ENCODE measurements at regions not wholly inside any gene's neighbourhood (a gene's known extent, or its start where the extent isn't known, plus 50 kb on each side); places are given as distances from the start of the nearest gene placed in this dataset.

DNA sequence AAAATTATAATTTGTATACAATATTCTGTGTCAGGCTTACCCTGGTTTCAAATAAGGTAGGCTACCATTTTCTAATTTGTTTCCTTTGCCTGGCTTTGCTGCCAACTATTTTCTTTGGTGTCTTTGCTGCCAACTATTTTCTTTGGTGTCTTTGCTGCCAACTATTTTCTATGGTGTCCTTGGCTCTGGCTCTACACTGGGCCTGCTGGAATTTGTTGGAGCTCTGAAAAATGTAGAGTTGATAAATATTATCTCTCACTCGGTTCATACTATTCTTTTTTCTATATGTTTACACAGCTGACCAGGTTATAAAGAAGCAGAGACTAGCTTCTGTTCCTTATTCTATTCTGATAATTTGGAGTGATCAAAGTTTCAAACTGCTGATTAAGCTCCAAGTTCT is 768.0 kb upstream of the PHF14 start:
- no peaks in the 10 kb centered on the region for H3K4me1 ChIP-seq (ENCODE audit: control insufficient read depth, insufficient read depth, low read length)
- H3K36me3 ChIP-seq (ENCODE audit: control insufficient read depth in 2 of 2, insufficient read depth in 1 of 2, low read length in 2 of 2): no peaks in the 10 kb centered on the region
- TF ChIP-seq ZNF302 (tag by site-specific recombination; IDR thresholded peaks at IDR 0.05; ENCODE audit: low read depth) (no peak), ZNF843 (tag by site-specific recombination; IDR thresholded peaks at IDR 0.05) (no peak), GLI4 (tag by site-specific recombination; IDR thresholded peaks at IDR 0.05) (no peak), KLF8 (tag by site-specific recombination; IDR thresholded peaks at IDR 0.05) (no peak), ZNF473 (tag by site-specific recombination; IDR thresholded peaks at IDR 0.05) (no peak), KLF16 (tag by site-specific recombination; IDR thresholded peaks at IDR 0.05) (no peak), ZNF626 (tag by site-specific recombination; IDR thresholded peaks at IDR 0.05) (no peak)
- TF ChIP-seq, protein P1, sequence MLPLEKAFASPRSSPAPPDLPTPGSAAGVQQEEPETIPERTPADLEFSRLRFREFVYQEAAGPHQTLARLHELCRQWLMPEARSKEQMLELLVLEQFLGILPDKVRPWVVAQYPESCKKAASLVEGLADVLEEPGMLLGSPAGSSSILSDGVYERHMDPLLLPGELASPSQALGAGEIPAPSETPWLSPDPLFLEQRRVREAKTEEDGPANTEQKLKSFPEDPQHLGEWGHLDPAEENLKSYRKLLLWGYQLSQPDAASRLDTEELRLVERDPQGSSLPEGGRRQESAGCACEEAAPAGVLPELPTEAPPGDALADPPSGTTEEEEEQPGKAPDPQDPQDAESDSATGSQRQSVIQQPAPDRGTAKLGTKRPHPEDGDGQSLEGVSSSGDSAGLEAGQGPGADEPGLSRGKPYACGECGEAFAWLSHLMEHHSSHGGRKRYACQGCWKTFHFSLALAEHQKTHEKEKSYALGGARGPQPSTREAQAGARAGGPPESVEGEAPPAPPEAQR (tag by site-specific recombination; IDR thresholded peaks at IDR 0.05): no peak
- no peak overlapping the region for H3K27ac ChIP-seq (ENCODE audit: extremely low read depth, low read depth, low read length)
- ChIA-PET CTCF (interaction anchor here (0.6 to 0.7 kb wide), 2 partner anchors 130 to 1021 kb away, joined by 3 to 4 read pairs; no protein-coding TSS in a partner anchor), POLR2A (no interaction called here)
- no peaks in the 10 kb centered on the region for H3K9me3 ChIP-seq (ENCODE audit: control insufficient read depth, insufficient read depth, low read depth, low read length)
- no peak overlapping the region for H3K4me3 ChIP-seq (ENCODE audit: low read depth, low read length)

DNA sequence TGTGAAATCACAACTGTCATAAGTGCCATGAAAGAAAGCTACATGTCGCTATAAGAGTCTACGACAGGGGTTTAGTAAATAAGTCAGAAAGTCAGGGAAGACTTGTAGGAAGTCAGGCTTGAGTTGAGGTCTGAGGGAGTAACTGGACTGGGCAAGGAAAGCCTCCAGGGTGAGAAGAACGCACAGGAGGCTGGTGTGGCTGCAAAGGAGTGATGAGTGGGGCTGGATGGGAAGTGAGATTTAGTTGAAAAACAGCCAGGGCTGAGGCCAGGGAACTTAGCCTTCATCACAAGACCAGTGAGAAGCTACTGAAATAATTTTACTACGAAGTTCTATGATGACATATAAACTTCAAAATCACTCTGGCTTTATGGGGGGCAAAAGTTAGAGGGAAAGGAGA is 763.7 kb upstream of the PHF14 start:
- no peaks in the 10 kb centered on the region for H3K9me3 ChIP-seq (ENCODE audit: control insufficient read depth, insufficient read depth, low read depth, low read length)
- TF ChIP-seq ZSCAN16 (tag by site-specific recombination; IDR thresholded peaks at IDR 0.05) (no peak), FEZF1 (tag by site-specific recombination; IDR thresholded peaks at IDR 0.05) (no peak), ZNF549 (tag by site-specific recombination; IDR thresholded peaks at IDR 0.05) (no peak), SP2 (tag by site-specific recombination; IDR thresholded peaks at IDR 0.05) (no peak)
- no peaks in the 10 kb centered on the region for H3K36me3 ChIP-seq (ENCODE audit: control insufficient read depth in 2 of 2, insufficient read depth in 1 of 2, low read length in 2 of 2)
- no peak overlapping the region for H3K27ac ChIP-seq (ENCODE audit: extremely low read depth, low read depth, low read length)
- POLR2A ChIA-PET: no interaction called here
- H3K4me1 ChIP-seq (ENCODE audit: control insufficient read depth, insufficient read depth, low read length): no peaks in the 10 kb centered on the region
- CTCF ChIA-PET: no interaction called here
- H3K4me3 ChIP-seq (ENCODE audit: low read depth, low read length): no peak overlapping the region

DNA sequence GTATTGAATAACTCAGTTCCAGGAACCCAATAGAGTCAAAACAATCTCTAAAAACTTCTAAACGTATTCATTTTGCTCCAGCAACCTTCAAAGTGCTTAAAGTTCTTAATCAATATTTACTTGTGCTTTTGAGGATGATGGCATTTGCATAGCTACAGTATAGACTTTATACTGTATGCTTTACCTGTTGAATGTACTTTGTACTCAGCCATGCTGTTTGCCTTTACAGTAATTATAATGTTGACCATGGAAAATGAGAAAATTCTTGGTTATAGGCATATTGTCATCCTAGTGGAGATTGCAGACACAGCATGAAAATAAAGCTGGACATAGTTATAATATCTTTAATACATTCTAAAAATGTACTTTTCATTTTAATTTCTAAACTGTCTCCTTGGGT is 762.7 kb upstream of the PHF14 start:
- H3K36me3 ChIP-seq (ENCODE audit: control insufficient read depth in 2 of 2, insufficient read depth in 1 of 2, low read length in 2 of 2): no peaks in the 10 kb centered on the region
- ChIA-PET POLR2A (no interaction called here), CTCF (no interaction called here)
- H3K4me1 ChIP-seq (ENCODE audit: control insufficient read depth, insufficient read depth, low read length): no peaks in the 10 kb centered on the region
- no peak overlapping the region for H3K27ac ChIP-seq (ENCODE audit: extremely low read depth, low read depth, low read length)
- no peaks in the 10 kb centered on the region for H3K9me3 ChIP-seq (ENCODE audit: control insufficient read depth, insufficient read depth, low read depth, low read length)
- no peak overlapping the region for H3K4me3 ChIP-seq (ENCODE audit: low read depth, low read length)
- TF ChIP-seq ZNF544 (tag by site-specific recombination; IDR thresholded peaks at IDR 0.05) (no peak), ZNF768 (tag by site-specific recombination; IDR thresholded peaks at IDR 0.05) (no peak), YY1 (tag by site-specific recombination; IDR thresholded peaks at IDR 0.05) (no peak), ZNF585B (tag by site-specific recombination; IDR thresholded peaks at IDR 0.05) (no peak), SP3 (tag by site-specific recombination; IDR thresholded peaks at IDR 0.05) (no peak), ZNF354C (tag by site-specific recombination; IDR thresholded peaks at IDR 0.05; ENCODE audit: borderline replicate concordance, low read depth) (no peak)
- TF ChIP-seq, protein P2, sequence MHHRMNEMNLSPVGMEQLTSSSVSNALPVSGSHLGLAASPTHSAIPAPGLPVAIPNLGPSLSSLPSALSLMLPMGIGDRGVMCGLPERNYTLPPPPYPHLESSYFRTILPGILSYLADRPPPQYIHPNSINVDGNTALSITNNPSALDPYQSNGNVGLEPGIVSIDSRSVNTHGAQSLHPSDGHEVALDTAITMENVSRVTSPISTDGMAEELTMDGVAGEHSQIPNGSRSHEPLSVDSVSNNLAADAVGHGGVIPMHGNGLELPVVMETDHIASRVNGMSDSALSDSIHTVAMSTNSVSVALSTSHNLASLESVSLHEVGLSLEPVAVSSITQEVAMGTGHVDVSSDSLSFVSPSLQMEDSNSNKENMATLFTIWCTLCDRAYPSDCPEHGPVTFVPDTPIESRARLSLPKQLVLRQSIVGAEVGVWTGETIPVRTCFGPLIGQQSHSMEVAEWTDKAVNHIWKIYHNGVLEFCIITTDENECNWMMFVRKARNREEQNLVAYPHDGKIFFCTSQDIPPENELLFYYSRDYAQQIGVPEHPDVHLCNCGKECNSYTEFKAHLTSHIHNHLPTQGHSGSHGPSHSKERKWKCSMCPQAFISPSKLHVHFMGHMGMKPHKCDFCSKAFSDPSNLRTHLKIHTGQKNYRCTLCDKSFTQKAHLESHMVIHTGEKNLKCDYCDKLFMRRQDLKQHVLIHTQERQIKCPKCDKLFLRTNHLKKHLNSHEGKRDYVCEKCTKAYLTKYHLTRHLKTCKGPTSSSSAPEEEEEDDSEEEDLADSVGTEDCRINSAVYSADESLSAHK (tag by site-specific recombination; IDR thresholded peaks at IDR 0.05): no peak
- TF ChIP-seq, protein P3, sequence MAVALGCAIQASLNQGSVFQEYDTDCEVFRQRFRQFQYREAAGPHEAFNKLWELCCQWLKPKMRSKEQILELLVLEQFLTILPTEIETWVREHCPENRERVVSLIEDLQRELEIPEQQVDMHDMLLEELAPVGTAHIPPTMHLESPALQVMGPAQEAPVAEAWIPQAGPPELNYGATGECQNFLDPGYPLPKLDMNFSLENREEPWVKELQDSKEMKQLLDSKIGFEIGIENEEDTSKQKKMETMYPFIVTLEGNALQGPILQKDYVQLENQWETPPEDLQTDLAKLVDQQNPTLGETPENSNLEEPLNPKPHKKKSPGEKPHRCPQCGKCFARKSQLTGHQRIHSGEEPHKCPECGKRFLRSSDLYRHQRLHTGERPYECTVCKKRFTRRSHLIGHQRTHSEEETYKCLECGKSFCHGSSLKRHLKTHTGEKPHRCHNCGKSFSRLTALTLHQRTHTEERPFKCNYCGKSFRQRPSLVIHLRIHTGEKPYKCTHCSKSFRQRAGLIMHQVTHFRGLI (tag by site-specific recombination; IDR thresholded peaks at IDR 0.05): no peak
- TF ChIP-seq, protein P4, sequence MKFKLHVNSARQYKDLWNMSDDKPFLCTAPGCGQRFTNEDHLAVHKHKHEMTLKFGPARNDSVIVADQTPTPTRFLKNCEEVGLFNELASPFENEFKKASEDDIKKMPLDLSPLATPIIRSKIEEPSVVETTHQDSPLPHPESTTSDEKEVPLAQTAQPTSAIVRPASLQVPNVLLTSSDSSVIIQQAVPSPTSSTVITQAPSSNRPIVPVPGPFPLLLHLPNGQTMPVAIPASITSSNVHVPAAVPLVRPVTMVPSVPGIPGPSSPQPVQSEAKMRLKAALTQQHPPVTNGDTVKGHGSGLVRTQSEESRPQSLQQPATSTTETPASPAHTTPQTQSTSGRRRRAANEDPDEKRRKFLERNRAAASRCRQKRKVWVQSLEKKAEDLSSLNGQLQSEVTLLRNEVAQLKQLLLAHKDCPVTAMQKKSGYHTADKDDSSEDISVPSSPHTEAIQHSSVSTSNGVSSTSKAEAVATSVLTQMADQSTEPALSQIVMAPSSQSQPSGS (tag by site-specific recombination; IDR thresholded peaks at IDR 0.05; ENCODE audit: low read depth): no peak
- TF ChIP-seq, protein P5, sequence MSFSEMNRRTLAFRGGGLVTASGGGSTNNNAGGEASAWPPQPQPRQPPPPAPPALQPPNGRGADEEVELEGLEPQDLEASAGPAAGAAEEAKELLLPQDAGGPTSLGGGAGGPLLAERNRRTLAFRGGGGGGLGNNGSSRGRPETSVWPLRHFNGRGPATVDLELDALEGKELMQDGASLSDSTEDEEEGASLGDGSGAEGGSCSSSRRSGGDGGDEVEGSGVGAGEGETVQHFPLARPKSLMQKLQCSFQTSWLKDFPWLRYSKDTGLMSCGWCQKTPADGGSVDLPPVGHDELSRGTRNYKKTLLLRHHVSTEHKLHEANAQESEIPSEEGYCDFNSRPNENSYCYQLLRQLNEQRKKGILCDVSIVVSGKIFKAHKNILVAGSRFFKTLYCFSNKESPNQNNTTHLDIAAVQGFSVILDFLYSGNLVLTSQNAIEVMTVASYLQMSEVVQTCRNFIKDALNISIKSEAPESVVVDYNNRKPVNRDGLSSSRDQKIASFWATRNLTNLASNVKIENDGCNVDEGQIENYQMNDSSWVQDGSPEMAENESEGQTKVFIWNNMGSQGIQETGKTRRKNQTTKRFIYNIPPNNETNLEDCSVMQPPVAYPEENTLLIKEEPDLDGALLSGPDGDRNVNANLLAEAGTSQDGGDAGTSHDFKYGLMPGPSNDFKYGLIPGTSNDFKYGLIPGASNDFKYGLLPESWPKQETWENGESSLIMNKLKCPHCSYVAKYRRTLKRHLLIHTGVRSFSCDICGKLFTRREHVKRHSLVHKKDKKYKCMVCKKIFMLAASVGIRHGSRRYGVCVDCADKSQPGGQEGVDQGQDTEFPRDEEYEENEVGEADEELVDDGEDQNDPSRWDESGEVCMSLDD (tag by site-specific recombination; IDR thresholded peaks at IDR 0.05): no peak
- TF ChIP-seq, protein P6, sequence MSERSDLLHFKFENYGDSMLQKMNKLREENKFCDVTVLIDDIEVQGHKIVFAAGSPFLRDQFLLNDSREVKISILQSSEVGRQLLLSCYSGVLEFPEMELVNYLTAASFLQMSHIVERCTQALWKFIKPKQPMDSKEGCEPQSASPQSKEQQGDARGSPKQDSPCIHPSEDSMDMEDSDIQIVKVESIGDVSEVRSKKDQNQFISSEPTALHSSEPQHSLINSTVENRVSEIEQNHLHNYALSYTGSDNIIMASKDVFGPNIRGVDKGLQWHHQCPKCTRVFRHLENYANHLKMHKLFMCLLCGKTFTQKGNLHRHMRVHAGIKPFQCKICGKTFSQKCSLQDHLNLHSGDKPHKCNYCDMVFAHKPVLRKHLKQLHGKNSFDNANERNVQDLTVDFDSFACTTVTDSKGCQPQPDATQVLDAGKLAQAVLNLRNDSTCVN (tag by site-specific recombination; optimal IDR thresholded peaks at IDR 0.05): no peak

Data from HEK293 (cell line).